IMR-90 (cell line): ENCODE measurements at regions not wholly inside any gene's neighbourhood (a gene's known extent, or its start where the extent isn't known, plus 50 kb on each side); places are given as distances from the start of the nearest gene placed in this dataset.

Experiments used
- ATAC-seq: fragments of 200-7000 bp; cut with Tn5 transposase; 2 replicates; pipeline ENCODE4 v1.9.1; 2020; ENCODE audit warnings: low read depth, mild to moderate bottlenecking, moderate library complexity
- BruUV-seq: library from RNA; stranded (reverse); fragments of 400-500 nt; replicated peaks from 2 replicates; lab custom pipeline; 2021; lab: Mats Ljungman, UMichigan
- CTCF ChIA-PET: fragments of 300-600 bp; formaldehyde crosslinking; extraction: SDS; loops from one replicate; lab custom pipeline; 2021; ENCODE audit warnings: antibody characterized with exemption; lab: Yijun Ruan, JAX
- POLR2A ChIA-PET: fragments of 300-600 bp; sonication (Branson Sonifier 250); formaldehyde crosslinking; loops from one replicate; lab custom pipeline; 2022; ENCODE audit warnings: antibody characterized with exemption; ENCODE audit not compliant: unreplicated experiment; lab: Charles Lee
- DNase-seq: peaks from one replicate; pipeline ENCODE4 v3.0.0; 2013
- H2AFZ ChIP-seq: replicated peaks from 2 replicates; pipeline ENCODE3; 2013; ENCODE audit warnings: low read length, mild to moderate bottlenecking; ENCODE audit not compliant: poor library complexity
- H2AK5ac ChIP-seq: 2 replicates; pipeline ENCODE4 v1.6.1; 2013; ENCODE audit warnings: low read depth, low read length, inconsistent platforms
- H2AK9ac ChIP-seq: replicated peaks from 2 replicates; pipeline ENCODE3; 2013; ENCODE audit warnings: mild to moderate bottlenecking, low read depth, low read length, moderate library complexity; ENCODE audit not compliant: poor library complexity
- H2BK120ac ChIP-seq: 2 replicates; pipeline ENCODE4 v1.6.1; 2013; ENCODE audit warnings: low read depth, low read length, inconsistent platforms
- H2BK15ac ChIP-seq: 3 replicates; pipeline ENCODE4 v1.6.1; 2013; ENCODE audit warnings: low read depth, low read length, inconsistent platforms
- H2BK20ac ChIP-seq: 2 replicates; pipeline ENCODE4 v1.6.1; 2013; ENCODE audit warnings: low read depth, mild to moderate bottlenecking, inconsistent platforms, low read length, moderate library complexity
- H2BK5ac ChIP-seq: 2 replicates; pipeline ENCODE4 v1.6.1; 2013; ENCODE audit warnings: mild to moderate bottlenecking, low read depth, low read length, inconsistent platforms; ENCODE audit not compliant: poor library complexity, severe bottlenecking
- H3K14ac ChIP-seq: replicated peaks from 2 replicates; pipeline ENCODE4 v1.6.1; 2013; ENCODE audit warnings: low read depth, low read length, inconsistent platforms
- H3K18ac ChIP-seq: 2 replicates; pipeline ENCODE4 v1.6.1; 2013; ENCODE audit warnings: low read depth, low read length, control low read depth
- H3K23ac ChIP-seq: 2 replicates; pipeline ENCODE4 v1.6.1; 2013; ENCODE audit warnings: low read depth, low read length, inconsistent platforms
- H3K27ac ChIP-seq: 2 replicates; pipeline ENCODE4 v1.5.1; 2013; ENCODE audit warnings: mild to moderate bottlenecking, control low read depth, low read length; ENCODE audit not compliant: insufficient read depth
- H3K27me3 ChIP-seq: 2 replicates; pipeline ENCODE4 v1.6.1; 2013; ENCODE audit warnings: low read length; ENCODE audit not compliant: control insufficient read depth, insufficient read depth
- H3K36me3 ChIP-seq: 2 replicates; pipeline ENCODE4 v1.6.1; 2013; ENCODE audit warnings: low read length, mixed read lengths; ENCODE audit not compliant: control insufficient read depth, insufficient read depth
- H3K4ac ChIP-seq: 2 replicates; pipeline ENCODE4 v1.6.1; 2013; ENCODE audit warnings: low read depth, low read length, inconsistent platforms
- H3K4me1 ChIP-seq: 2 replicates; pipeline ENCODE4 v1.6.1; 2013; ENCODE audit warnings: low read length, mixed read lengths; ENCODE audit not compliant: control insufficient read depth, insufficient read depth
- H3K4me2 ChIP-seq: 2 replicates; pipeline ENCODE4 v1.6.1; 2013; ENCODE audit warnings: low read depth, mild to moderate bottlenecking, control low read depth, low read length, moderate library complexity
- H3K4me3 ChIP-seq: 2 replicates; pipeline ENCODE4 v1.5.1; 2013; ENCODE audit warnings: low read depth, mild to moderate bottlenecking, control low read depth, low read length, moderate library complexity; ENCODE audit not compliant: insufficient read depth
- H3K56ac ChIP-seq: 2 replicates; pipeline ENCODE4 v1.6.1; 2013; ENCODE audit warnings: low read length, inconsistent platforms; ENCODE audit not compliant: insufficient read depth; ENCODE audit errors: extremely low read depth
- H3K79me1 ChIP-seq, 2 experiments: 2 replicates each; pipeline ENCODE4 v1.6.1; 2013; ENCODE audit warnings: low read length in 2 of 2, inconsistent platforms in 1 of 2, low read depth in 1 of 2
- H3K9ac ChIP-seq: 2 replicates; pipeline ENCODE4 v1.6.1; 2013; ENCODE audit warnings: low read depth, low read length, control low read depth
- H3K9me1 ChIP-seq: 2 replicates; pipeline ENCODE4 v1.6.1; 2013; ENCODE audit warnings: low read length, inconsistent platforms; ENCODE audit not compliant: insufficient read depth
- H3K9me3 ChIP-seq: 2 replicates; pipeline ENCODE4 v1.6.1; 2013; ENCODE audit warnings: low read length; ENCODE audit not compliant: control insufficient read depth, insufficient read depth
- H4K20me1 ChIP-seq: 2 replicates; pipeline ENCODE4 v1.6.1; 2013; ENCODE audit warnings: low read length, inconsistent platforms; ENCODE audit not compliant: insufficient read depth
- H4K5ac ChIP-seq: 2 replicates; pipeline ENCODE4 v1.6.1; 2013; ENCODE audit warnings: mild to moderate bottlenecking, low read depth, low read length, control low read depth
- H4K8ac ChIP-seq, 2 experiments: 2 replicates each; pipeline ENCODE4 v1.6.1; 2013; ENCODE audit warnings: low read depth in 2 of 2, low read length in 2 of 2, control low read depth in 1 of 2, inconsistent platforms in 1 of 2
- H4K91ac ChIP-seq: 2 replicates; pipeline ENCODE4 v1.6.1; 2013; ENCODE audit warnings: low read depth, low read length, inconsistent platforms; ENCODE audit not compliant: insufficient read depth
- BHLHE40 ChIP-seq: fragments of 150-350 bp; IDR thresholded peaks from 2 replicates; pipeline ENCODE4 v1.6.1; 2016; ENCODE audit warnings: mild to moderate bottlenecking, low read depth, low read length
- CEBPB ChIP-seq: IDR thresholded peaks from 2 replicates; pipeline ENCODE4 v1.6.1; 2012; ENCODE audit warnings: low read depth, low read length, improper control_type of control experiment
- CHD1 ChIP-seq: IDR thresholded peaks from 2 replicates; pipeline ENCODE4 v1.6.1; 2012; ENCODE audit warnings: low read depth, low read length, improper control_type of control experiment
- CTCF ChIP-seq: conservative IDR thresholded peaks from 2 replicates; pipeline ENCODE4 v1.5.1; 2012; ENCODE audit warnings: mild to moderate bottlenecking, low read depth, low read length, improper control_type of control experiment
- ELK1 ChIP-seq: fragments of 150-350 bp; IDR thresholded peaks from 2 replicates; pipeline ENCODE4 v1.6.1; 2016; ENCODE audit warnings: low read depth, mild to moderate bottlenecking, low read length, moderate library complexity, borderline replicate concordance
- FOS ChIP-seq: fragments of 150-350 bp; IDR thresholded peaks from 2 replicates; pipeline ENCODE4 v1.6.1; 2016; ENCODE audit warnings: low read depth, low read length
- MAFK ChIP-seq: IDR thresholded peaks from 2 replicates; pipeline ENCODE4 v1.6.1; 2012; ENCODE audit warnings: low read depth, low read length, improper control_type of control experiment
- MAZ ChIP-seq: IDR thresholded peaks from 2 replicates; pipeline ENCODE4 v1.6.1; 2012; ENCODE audit warnings: low read depth, mild to moderate bottlenecking, low read length, improper control_type of control experiment, moderate library complexity, borderline replicate concordance
- MXI1 ChIP-seq: IDR thresholded peaks from 2 replicates; pipeline ENCODE4 v1.6.1; 2012; ENCODE audit warnings: low read depth, mild to moderate bottlenecking, low read length, moderate library complexity, borderline replicate concordance
- NFE2L2 ChIP-seq: fragments of 150-350 bp; IDR thresholded peaks from 2 replicates; pipeline ENCODE4 v1.6.1; 2016; ENCODE audit warnings: low read depth, mild to moderate bottlenecking, low read length
- RCOR1 ChIP-seq: IDR thresholded peaks from 2 replicates; pipeline ENCODE4 v1.6.1; 2012; ENCODE audit warnings: mild to moderate bottlenecking, low read length, improper control_type of control experiment; ENCODE audit not compliant: insufficient replicate concordance
- RFX5 ChIP-seq: IDR thresholded peaks from 2 replicates; pipeline ENCODE4 v1.8.0; 2012; ENCODE audit warnings: low read depth, mild to moderate bottlenecking, low read length, moderate library complexity
- SMC3 ChIP-seq: fragments of 150-350 bp; IDR thresholded peaks from 2 replicates; pipeline ENCODE4 v1.6.1; 2016; ENCODE audit warnings: low read depth, mild to moderate bottlenecking, antibody characterized with exemption, low read length, moderate library complexity
- USF2 ChIP-seq: fragments of 150-350 bp; IDR thresholded peaks from 2 replicates; pipeline ENCODE4 v1.6.1; 2017; ENCODE audit warnings: mild to moderate bottlenecking, antibody characterized with exemption, low read length, low read depth
- WGBS, 2 experiments: methylation state at CpG; one replicate each; pipeline versions ENCODE4 v1.1.5 to v1.1.7; 2013; ENCODE audit warnings: missing lambda C conversion rate in 2 of 2; ENCODE audit not compliant: insufficient read length in 1 of 2; ENCODE audit errors: extremely low coverage in 2 of 2; 5-methylcytosine and 5-hydroxymethylcytosine counted together
- dilution Hi-C: fragments of 300-500 bp; cut with HindIII; formaldehyde crosslinking; loops from one replicate; pipeline ENCODE4 v1.14.3; 2018; ENCODE audit warnings: low sequenced_read_pairs; ENCODE audit not compliant: unreplicated experiment
- in situ Hi-C: fragments of 300-500 bp; cut with MboI; formaldehyde crosslinking; loops from 3 replicates; pipeline ENCODE4 v1.14.3; 2019; ENCODE audit warnings: low sequenced_read_pairs, inconsistent platforms, mixed read lengths
- intact Hi-C: fragments of 100-400 bp; cut with micrococcal nuclease; formaldehyde crosslinking; loops from 2 replicates; pipeline ENCODE4 v1.10.0; 2022

GRCh38 chr5:126139773-126140172, 283.4 kb upstream of the GRAMD2B start:
- no peak overlapping the region for H2AK5ac ChIP-seq
- no peak overlapping the region for H2AFZ ChIP-seq
- no peak overlapping the region for H2BK20ac ChIP-seq
- no peak overlapping the region for H3K23ac ChIP-seq
- H3K9me3 ChIP-seq, result no peaks in the 10 kb centered on the region
- ATAC-seq (peak; percentile 40), DNase-seq (peak; percentile 7)
- in situ Hi-C loops, result no loop called here
- no TSS peak for BruUV-seq
- no peak overlapping the region for H2BK5ac ChIP-seq
- intact Hi-C loops, result no loop called here
- no peaks in the 10 kb centered on the region for H4K20me1 ChIP-seq
- 0 out of 2 replicates have a peak overlapping the region, but pooled peaks have one; percentile 35 for H3K4me2 ChIP-seq
- no peak overlapping the region for H2BK120ac ChIP-seq
- TF ChIP-seq CEBPB (no peak), CTCF (no peak), ELK1 (no peak), SMC3 (no peak), MAZ (no peak), NFE2L2 (no peak), FOS (no peak), MXI1 (no peak), CHD1 (no peak), RCOR1 (no peak), RFX5 (no peak), BHLHE40 (no peak), MAFK (no peak), USF2 (no peak)
- dilution Hi-C loops, result no loop called here
- no peaks in the 10 kb centered on the region for H3K79me1 ChIP-seq
- 17% methylated on average over 1 of the region's 5 CpGs; no CpG with 5 or more reads in 1 of the 2 experiments for WGBS, 2 experiments
- H4K8ac ChIP-seq, result no peak overlapping the region
- H3K4me1 ChIP-seq, result peaks cover 3% of the 10 kb centered on the region
- H3K9ac ChIP-seq, result no peak overlapping the region
- ChIA-PET CTCF (no interaction called here), POLR2A (interaction anchor here (0.6 kb wide), 1 partner anchor 15 kb away, joined by 3 read pairs; no protein-coding TSS in a partner anchor)
- no peak overlapping the region for H3K4me3 ChIP-seq
- H3K56ac ChIP-seq, result no peak overlapping the region
- no peak overlapping the region for H4K91ac ChIP-seq
- H3K36me3 ChIP-seq, result no peaks in the 10 kb centered on the region
- H3K4ac ChIP-seq, result no peak overlapping the region
- H4K5ac ChIP-seq, result no peak overlapping the region
- H2AK9ac ChIP-seq, result no peak overlapping the region
- H3K9me1 ChIP-seq, result no peaks in the 10 kb centered on the region
- H3K18ac ChIP-seq, result no peak overlapping the region
- no peak overlapping the region for H2BK15ac ChIP-seq
- H3K27ac ChIP-seq, result no peak overlapping the region
- no peaks in the 10 kb centered on the region for H3K27me3 ChIP-seq
- H3K14ac ChIP-seq, result no peak overlapping the region
